ENCODE measurements at regions not wholly inside any gene's neighbourhood (a gene's known extent, or its start where the extent isn't known, plus 50 kb on each side); places are given as distances from the start of the nearest gene placed in this dataset.
"Not testable (repeated sequence)": the region's sequence is repeated elsewhere in the genome, so short reads cannot be mapped to it uniquely, and the experiment has no call there.

GRCh38 chr2:210730672-210731071 lies 174.3 kb downstream of the CPS1 start:
- DNase-seq (no peak), ATAC-seq (no peak)

- DNase-seq, ATAC-seq: not testable (repeated sequence)
These were observed 190.4 kb downstream of the CPS1 start for GRCh38 chr2:210746826-210747225.

GRCh38 chr2:210752532-210752931 lies 196.1 kb downstream of the CPS1 start:
- ATAC-seq (no peak), DNase-seq (no peak)

- ATAC-seq: no peak
- no peak for DNase-seq
These were observed 197.0 kb downstream of the CPS1 start for GRCh38 chr2:210753386-210753785.

GRCh38 chr2:210756855-210757254 lies 200.5 kb downstream of the CPS1 start:
- ATAC-seq (no peak), DNase-seq (no peak)

- DNase-seq: no peak
- no peak for ATAC-seq
These were observed 206.5 kb downstream of the CPS1 start for GRCh38 chr2:210762604-210763588.

- ATAC-seq (no peak), DNase-seq (no peak)
These were observed 212.0 kb downstream of the CPS1 start for GRCh38 chr2:210768329-210768910.

GRCh38 chr2:210776756-210777155 lies 220.4 kb downstream of the CPS1 start:
- DNase-seq (no peak), ATAC-seq (no peak)

GRCh38 chr2:210782222-210782621 lies 225.8 kb downstream of the CPS1 start:
- ATAC-seq (no peak), DNase-seq (no peak)

GRCh38 chr2:210787831-210788230 lies 231.4 kb downstream of the CPS1 start:
- not testable (repeated sequence) for DNase-seq, ATAC-seq

- ATAC-seq (no peak), DNase-seq (no peak)
These were observed 235.6 kb downstream of the CPS1 start for GRCh38 chr2:210792000-210792399.

GRCh38 chr2:210795506-210795905 lies 239.1 kb downstream of the CPS1 start:
- ATAC-seq: no peak
- DNase-seq: no peak

- ATAC-seq: no peak
- DNase-seq: no peak
These were observed 241.8 kb downstream of the CPS1 start for GRCh38 chr2:210798180-210798579.

- no peak for ATAC-seq
- no peak for DNase-seq
These were observed 258.0 kb downstream of the CPS1 start for GRCh38 chr2:210814251-210815025.

GRCh38 chr2:210816769-210817168 lies 260.4 kb downstream of the CPS1 start:
- ATAC-seq: no peak
- DNase-seq: no peak

- DNase-seq (no peak), ATAC-seq (no peak)
These were observed 262.1 kb downstream of the CPS1 start for GRCh38 chr2:210818473-210818872.

GRCh38 chr2:210833403-210833802 lies 277.0 kb downstream of the CPS1 start:
- DNase-seq (no peak), ATAC-seq (no peak)

GRCh38 chr2:210839034-210839433 lies 282.6 kb downstream of the CPS1 start:
- ATAC-seq: no peak
- no peak for DNase-seq

- ATAC-seq (no peak), DNase-seq (no peak)
These were observed 283.1 kb downstream of the CPS1 start for GRCh38 chr2:210839450-210839849.

- ATAC-seq: no peak
- no peak for DNase-seq
These were observed 286.5 kb downstream of the CPS1 start for GRCh38 chr2:210842896-210843295.

- DNase-seq: no peak
These were observed 287.6 kb downstream of the CPS1 start for GRCh38 chr2:210844016-210844415.

GRCh38 chr2:210859314-210859713 lies 302.9 kb downstream of the CPS1 start:
- DNase-seq (no peak), ATAC-seq (no peak)

More at GRCh38 chr2:210844016-210844415, 287.6 kb downstream of the CPS1 start:
- no peak for ATAC-seq

- DNase-seq (no peak), ATAC-seq (no peak)
These were observed 303.9 kb downstream of the CPS1 start for GRCh38 chr2:210860276-210860675.

All from stimulated activated naive CD8-positive, alpha-beta T cell treated with anti-CD3 and anti-CD28 coated beads, Interleukin-15, Interleukin-2, amounts not matched to agents 100 U/mL and 50 U/mL, for 24 hours (primary cell).